RWPE2 (cell line): ENCODE measurements at regions not wholly inside any gene's neighbourhood (a gene's known extent, or its start where the extent isn't known, plus 50 kb on each side); places are given as distances from the start of the nearest gene placed in this dataset.

ENCODE experiments used
- ATAC-seq: fragments of 200-7000 bp; cut with Tn5 transposase; 3 replicates; pipeline ENCODE4 v1.9.1; 2021; ENCODE audit warnings: low read depth
- DNase-seq: peaks from one replicate; pipeline ENCODE4 v3.0.0-alpha.2; 2020; ENCODE audit warnings: low spot score
- H3K27ac ChIP-seq: fragments of 450-650 bp; 2 replicates; pipeline ENCODE4 v1.5.1; 2017; ENCODE audit warnings: mild to moderate bottlenecking; ENCODE audit not compliant: poor library complexity, severe bottlenecking
- H3K27me3 ChIP-seq: fragments of 250-450 bp; sonication (Bioruptor Pico); 2 replicates; pipeline ENCODE4 v1.5.1; 2021; ENCODE audit warnings: mild to moderate bottlenecking, moderate library complexity; ENCODE audit not compliant: insufficient read depth, poor library complexity, severe bottlenecking
- H3K36me3 ChIP-seq: fragments of 250-450 bp; sonication (Bioruptor Pico); 2 replicates; pipeline ENCODE4 v1.5.1; 2020; ENCODE audit warnings: low read depth, mild to moderate bottlenecking, moderate library complexity
- H3K4me1 ChIP-seq: fragments of 250-450 bp; sonication (Bioruptor Pico); 2 replicates; pipeline ENCODE4 v1.5.1; 2021; ENCODE audit warnings: mild to moderate bottlenecking, moderate library complexity; ENCODE audit not compliant: insufficient read depth, poor library complexity, severe bottlenecking
- H3K4me3 ChIP-seq: fragments of 250-450 bp; sonication (Bioruptor Pico); 2 replicates; pipeline ENCODE4 v1.5.1; 2021; ENCODE audit warnings: mild to moderate bottlenecking, moderate library complexity; ENCODE audit not compliant: severe bottlenecking
- H3K9me3 ChIP-seq: fragments of 250-450 bp; sonication (Bioruptor Pico); 2 replicates; pipeline ENCODE4 v1.5.1; 2021; ENCODE audit warnings: mild to moderate bottlenecking, moderate library complexity; ENCODE audit not compliant: severe bottlenecking
- CTCF ChIP-seq: fragments of 450-650 bp; IDR thresholded peaks from one replicate; pipeline ENCODE4 v1.5.1; 2017; ENCODE audit warnings: mild to moderate bottlenecking, moderate library complexity; ENCODE audit not compliant: poor library complexity, severe bottlenecking

GRCh38 chr7:81198766-81199165 is 279.9 kb upstream of the SEMA3C start:
- Histone ChIP-seq H3K27ac (no peak overlapping the region), H3K9me3 (no peaks in the 10 kb centered on the region), H3K4me3 (no peak overlapping the region), H3K36me3 (no peaks in the 10 kb centered on the region), H3K27me3 (no peaks in the 10 kb centered on the region), H3K4me1 (no peaks in the 10 kb centered on the region)
- DNase-seq = no peak
- no peak for TF ChIP-seq CTCF
- ATAC-seq = no peak

GRCh38 chr7:81197266-81197665 is 278.4 kb upstream of the SEMA3C start:
- no peaks in the 10 kb centered on the region for H3K36me3 ChIP-seq
- no peak for TF ChIP-seq CTCF
- no peak overlapping the region for H3K27ac ChIP-seq
- no peak overlapping the region for H3K4me3 ChIP-seq
- no peak for DNase-seq
- H3K27me3 ChIP-seq = no peaks in the 10 kb centered on the region
- H3K4me1 ChIP-seq = no peaks in the 10 kb centered on the region
- H3K9me3 ChIP-seq = no peaks in the 10 kb centered on the region
- ATAC-seq = no peak

- Histone ChIP-seq H3K9me3 (no peaks in the 10 kb centered on the region), H3K36me3 (no peaks in the 10 kb centered on the region), H3K4me1 (peaks cover 6% of the 10 kb centered on the region), H3K4me3 (no peak overlapping the region), H3K27me3 (no peaks in the 10 kb centered on the region), H3K27ac (no peak overlapping the region)
- no peak for TF ChIP-seq CTCF
- ATAC-seq (no peak), DNase-seq (no peak)
These were observed 276.2 kb upstream of the SEMA3C start for GRCh38 chr7:81195033-81195432.

- Histone ChIP-seq H3K4me3 (no peak overlapping the region), H3K27me3 (no peaks in the 10 kb centered on the region), H3K36me3 (no peaks in the 10 kb centered on the region), H3K27ac (no peak overlapping the region), H3K4me1 (peaks cover 6% of the 10 kb centered on the region), H3K9me3 (no peaks in the 10 kb centered on the region)
- ATAC-seq (peak; percentile 98), DNase-seq (no peak)
- TF ChIP-seq CTCF = no peak
These were observed 272.3 kb upstream of the SEMA3C start for GRCh38 chr7:81190997-81191768.

- Histone ChIP-seq H3K36me3 (no peaks in the 10 kb centered on the region), H3K9me3 (no peaks in the 10 kb centered on the region), H3K4me3 (no peak overlapping the region), H3K4me1 (peaks cover 6% of the 10 kb centered on the region), H3K27ac (no peak overlapping the region), H3K27me3 (no peaks in the 10 kb centered on the region)
- TF ChIP-seq CTCF = no peak
- ATAC-seq (no peak), DNase-seq (no peak)
These were observed 268.9 kb upstream of the SEMA3C start for GRCh38 chr7:81187753-81188152.
